ENCODE measurements at regions not wholly inside any gene's neighbourhood (a gene's known extent, or its start where the extent isn't known, plus 50 kb on each side); places are given as distances from the start of the nearest gene placed in this dataset.

GRCh38 chr12:32989705-32990104 lies 93.1 kb upstream of the PKP2 start:
- no peaks in the 10 kb centered on the region for H3K36me3 Mint-ChIP-seq (ENCODE audit: low read depth)
- no peak for DNase-seq (ENCODE audit: low read depth, low spot score)
- no peaks in the 10 kb centered on the region for H3K27me3 Mint-ChIP-seq (ENCODE audit: low read depth)
- H3K27ac Mint-ChIP-seq (ENCODE audit: unreplicated experiment), result no peak overlapping the region
- no peak overlapping the region for H3K4me3 Mint-ChIP-seq
- TF ChIP-seq, protein P1, sequence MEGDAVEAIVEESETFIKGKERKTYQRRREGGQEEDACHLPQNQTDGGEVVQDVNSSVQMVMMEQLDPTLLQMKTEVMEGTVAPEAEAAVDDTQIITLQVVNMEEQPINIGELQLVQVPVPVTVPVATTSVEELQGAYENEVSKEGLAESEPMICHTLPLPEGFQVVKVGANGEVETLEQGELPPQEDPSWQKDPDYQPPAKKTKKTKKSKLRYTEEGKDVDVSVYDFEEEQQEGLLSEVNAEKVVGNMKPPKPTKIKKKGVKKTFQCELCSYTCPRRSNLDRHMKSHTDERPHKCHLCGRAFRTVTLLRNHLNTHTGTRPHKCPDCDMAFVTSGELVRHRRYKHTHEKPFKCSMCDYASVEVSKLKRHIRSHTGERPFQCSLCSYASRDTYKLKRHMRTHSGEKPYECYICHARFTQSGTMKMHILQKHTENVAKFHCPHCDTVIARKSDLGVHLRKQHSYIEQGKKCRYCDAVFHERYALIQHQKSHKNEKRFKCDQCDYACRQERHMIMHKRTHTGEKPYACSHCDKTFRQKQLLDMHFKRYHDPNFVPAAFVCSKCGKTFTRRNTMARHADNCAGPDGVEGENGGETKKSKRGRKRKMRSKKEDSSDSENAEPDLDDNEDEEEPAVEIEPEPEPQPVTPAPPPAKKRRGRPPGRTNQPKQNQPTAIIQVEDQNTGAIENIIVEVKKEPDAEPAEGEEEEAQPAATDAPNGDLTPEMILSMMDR (conservative IDR thresholded peaks at IDR 0.05), result no peak
- peaks cover under 1% of the 10 kb centered on the region for H3K9me3 Mint-ChIP-seq
- H3K4me1 Mint-ChIP-seq, result peaks cover 16% of the 10 kb centered on the region

- Mint-ChIP-seq H3K27me3 (ENCODE audit: low read depth) (no peaks in the 10 kb centered on the region), H3K9me3 (peaks cover 2% of the 10 kb centered on the region), H3K4me3 (no peak overlapping the region), H3K36me3 (ENCODE audit: low read depth) (no peaks in the 10 kb centered on the region), H3K27ac (ENCODE audit: unreplicated experiment) (no peak overlapping the region), H3K4me1 (peaks cover 9% of the 10 kb centered on the region)
- DNase-seq (ENCODE audit: low read depth, low spot score), result no peak
- TF ChIP-seq, protein P1 (conservative IDR thresholded peaks at IDR 0.05), result no peak
Observed at GRCh38 chr12:32988982-32989381, 92.4 kb upstream of the PKP2 start.

GRCh38 chr12:32987512-32987911 lies 90.9 kb upstream of the PKP2 start:
- Mint-ChIP-seq H3K4me3 (no peak overlapping the region), H3K9me3 (peaks cover 2% of the 10 kb centered on the region), H3K36me3 (ENCODE audit: low read depth) (no peaks in the 10 kb centered on the region), H3K27me3 (ENCODE audit: low read depth) (no peaks in the 10 kb centered on the region), H3K27ac (ENCODE audit: unreplicated experiment) (no peak overlapping the region), H3K4me1 (peaks cover 8% of the 10 kb centered on the region)
- DNase-seq (ENCODE audit: low read depth, low spot score), result no peak
- TF ChIP-seq, protein P1 (conservative IDR thresholded peaks at IDR 0.05), result no peak

- H3K4me3 Mint-ChIP-seq, result no peak overlapping the region
- no peak overlapping the region for H3K27ac Mint-ChIP-seq (ENCODE audit: unreplicated experiment)
- peaks cover 2% of the 10 kb centered on the region for H3K9me3 Mint-ChIP-seq
- H3K4me1 Mint-ChIP-seq, result peaks cover 6% of the 10 kb centered on the region
- DNase-seq (ENCODE audit: low read depth, low spot score), result no peak
- H3K36me3 Mint-ChIP-seq (ENCODE audit: low read depth), result no peaks in the 10 kb centered on the region
- H3K27me3 Mint-ChIP-seq (ENCODE audit: low read depth), result no peaks in the 10 kb centered on the region
- TF ChIP-seq, protein P1 (conservative IDR thresholded peaks at IDR 0.05), result no peak
Observed at GRCh38 chr12:32983968-32984367, 87.4 kb upstream of the PKP2 start.

DNA sequence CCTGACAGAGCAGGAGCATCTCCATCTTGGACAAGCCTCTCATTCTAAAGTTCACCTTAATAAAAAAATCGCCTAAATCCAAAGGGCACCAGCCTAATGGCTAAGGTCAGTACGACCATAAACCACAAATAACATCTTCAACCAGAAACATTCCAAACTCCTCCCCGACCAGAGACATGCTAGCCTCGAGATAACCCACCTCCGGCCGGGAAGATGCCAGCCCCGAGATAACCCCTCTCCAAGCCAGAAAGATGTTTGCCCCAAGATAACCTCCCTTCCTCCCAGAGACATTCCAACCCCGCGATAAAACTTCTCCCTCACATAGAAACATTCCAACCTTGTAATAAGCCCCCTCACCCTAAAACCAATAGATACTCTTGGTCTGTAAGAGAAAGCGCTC lies 86.8 kb upstream of the PKP2 start:
- no peak overlapping the region for H3K4me3 Mint-ChIP-seq
- H3K27me3 Mint-ChIP-seq (ENCODE audit: low read depth), result no peaks in the 10 kb centered on the region
- no peaks in the 10 kb centered on the region for H3K36me3 Mint-ChIP-seq (ENCODE audit: low read depth)
- no peak overlapping the region for H3K27ac Mint-ChIP-seq (ENCODE audit: unreplicated experiment)
- TF ChIP-seq, protein P1 (conservative IDR thresholded peaks at IDR 0.05), result no peak
- H3K4me1 Mint-ChIP-seq, result no peaks in the 10 kb centered on the region
- peaks cover 2% of the 10 kb centered on the region for H3K9me3 Mint-ChIP-seq
- no peak for DNase-seq (ENCODE audit: low read depth, low spot score)

DNA sequence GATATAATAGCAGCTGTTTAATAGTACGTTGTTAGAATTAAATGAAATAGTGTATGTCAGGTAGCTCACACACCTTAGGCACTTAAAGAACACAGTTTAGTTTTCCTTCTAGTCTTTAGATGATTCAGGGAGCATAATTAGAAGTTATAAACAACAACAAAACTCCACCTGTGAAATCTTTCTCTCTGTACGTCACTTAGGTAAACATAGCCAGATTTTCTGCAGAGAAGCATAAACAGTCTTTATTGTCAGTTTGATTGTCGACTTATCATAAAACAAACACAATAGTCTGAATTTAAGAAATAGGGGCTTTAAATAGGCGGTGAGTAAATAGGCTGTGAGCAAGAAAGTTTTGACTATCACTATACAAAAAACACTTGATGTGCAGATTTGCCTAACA lies 84.6 kb upstream of the PKP2 start:
- H3K4me1 Mint-ChIP-seq, result peaks cover 4% of the 10 kb centered on the region
- H3K36me3 Mint-ChIP-seq (ENCODE audit: low read depth), result no peaks in the 10 kb centered on the region
- no peak overlapping the region for H3K4me3 Mint-ChIP-seq
- DNase-seq (ENCODE audit: low read depth, low spot score), result no peak
- no peaks in the 10 kb centered on the region for H3K27me3 Mint-ChIP-seq (ENCODE audit: low read depth)
- TF ChIP-seq, protein P1 (conservative IDR thresholded peaks at IDR 0.05), result no peak
- H3K27ac Mint-ChIP-seq (ENCODE audit: unreplicated experiment), result no peak overlapping the region
- H3K9me3 Mint-ChIP-seq, result peaks cover 2% of the 10 kb centered on the region
